Activated effector memory CD4-positive, alpha-beta T cell treated with Interleukin-2 at 50 U/mL for 16 hours (primary cell): ENCODE measurements at regions not wholly inside any gene's neighbourhood (a gene's known extent, or its start where the extent isn't known, plus 50 kb on each side); places are given as distances from the start of the nearest gene placed in this dataset.

Experiments used
- DNase-seq: peaks from one replicate; pipeline ENCODE4 v3.0.0-alpha.2; 2020

- no peak for DNase-seq
Measured at GRCh38 chr2:58967736-58968135, 726.6 kb upstream of the FANCL start.

- no peak for DNase-seq
Measured at GRCh38 chr2:58965602-58966001, 724.5 kb upstream of the FANCL start.

DNA sequence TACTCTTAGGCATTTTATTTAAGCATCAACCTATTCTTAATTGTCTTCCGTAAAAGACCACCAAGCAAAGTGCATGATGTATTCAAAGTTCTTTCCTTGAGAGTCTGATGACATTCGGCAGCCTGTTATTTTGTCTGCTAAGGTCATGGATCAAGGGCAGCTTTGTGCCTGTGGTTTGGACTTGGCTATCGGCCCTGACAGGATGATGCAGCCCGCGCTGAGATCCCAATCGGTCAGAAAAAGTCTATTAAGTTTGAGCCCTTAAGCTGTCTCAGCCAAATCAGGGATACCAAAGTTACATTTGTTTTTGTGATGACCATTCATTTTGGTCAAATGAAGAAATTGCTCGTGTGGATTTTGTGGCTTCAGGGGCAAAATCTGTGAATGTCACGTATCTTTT, 718.9 kb upstream of the FANCL start:
- DNase-seq: no peak

DNA sequence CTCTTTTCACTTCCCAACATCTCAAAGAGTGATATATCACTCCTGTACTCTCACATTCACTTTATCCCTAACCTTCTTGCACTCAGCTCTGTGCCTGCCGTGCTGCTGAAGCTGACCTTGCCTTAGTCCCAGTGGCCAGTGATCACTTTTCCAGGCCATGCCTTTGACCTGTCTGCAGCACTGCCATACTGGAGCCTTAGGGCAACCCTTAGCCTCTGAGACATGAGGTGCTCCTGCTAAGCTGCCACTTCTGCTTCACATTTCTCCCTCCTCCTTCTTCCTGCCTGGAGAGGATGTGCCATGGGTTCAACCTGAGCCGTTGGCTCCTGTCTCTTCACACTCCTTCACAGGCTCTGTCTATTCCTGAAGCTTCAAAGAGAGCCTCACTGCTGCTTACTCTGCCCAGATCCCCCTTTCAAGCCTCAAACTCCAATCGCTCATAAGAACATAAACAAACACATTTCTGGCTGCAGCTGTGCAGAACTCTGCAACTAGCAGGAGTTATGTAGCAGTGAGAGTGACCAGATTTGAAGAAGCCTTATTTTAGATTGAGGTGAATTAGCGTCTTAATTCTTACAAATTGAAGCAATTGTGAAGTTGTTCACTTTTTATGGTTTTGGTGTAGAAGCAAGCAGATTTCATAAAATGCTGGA, 716.2 kb upstream of the FANCL start:
- DNase-seq: no peak

- no peak for DNase-seq
Measured at GRCh38 chr2:58954880-58955385, 713.8 kb upstream of the FANCL start.

DNA sequence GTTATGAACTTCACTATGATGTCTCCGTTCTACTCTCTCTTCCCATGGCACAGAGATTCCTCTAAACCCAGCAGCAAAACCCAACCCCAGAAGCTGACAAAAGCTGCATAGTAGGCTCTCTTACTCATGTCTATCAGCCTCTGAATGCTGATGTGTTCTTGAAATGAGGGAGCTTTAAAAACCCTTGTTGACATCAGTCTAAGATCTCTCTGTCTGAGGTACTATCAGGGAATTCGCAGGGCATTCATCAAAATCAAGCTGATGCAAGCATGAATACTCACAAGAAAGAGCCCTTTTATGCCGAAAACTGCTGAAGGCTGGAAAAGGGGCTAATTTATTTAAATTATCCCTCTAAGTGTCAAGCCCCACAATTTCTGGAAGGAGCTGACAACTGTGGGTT, 710.6 kb upstream of the FANCL start:
- DNase-seq: no peak

- no peak for DNase-seq
Measured at GRCh38 chr2:58950795-58951462, 709.8 kb upstream of the FANCL start.

DNA sequence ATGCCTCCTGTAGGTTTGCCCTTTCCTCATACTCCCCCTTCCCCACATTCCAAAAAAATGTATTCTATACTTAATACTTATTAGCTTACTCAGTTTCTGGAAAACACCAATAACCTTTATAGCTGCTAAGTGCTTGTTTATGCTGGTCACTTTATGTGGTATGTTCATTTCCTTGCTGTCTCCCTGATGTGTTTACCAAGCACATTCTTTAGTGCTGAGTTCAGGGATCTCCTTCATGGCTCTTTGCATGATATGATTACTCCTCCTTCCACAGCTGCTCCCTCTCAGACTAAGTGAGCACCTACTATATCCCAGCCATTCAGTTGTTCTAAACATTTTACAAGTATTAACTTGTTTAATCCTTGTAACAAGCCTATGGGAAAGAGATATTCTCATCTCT, 698.3 kb upstream of the FANCL start:
- no peak for DNase-seq

DNA sequence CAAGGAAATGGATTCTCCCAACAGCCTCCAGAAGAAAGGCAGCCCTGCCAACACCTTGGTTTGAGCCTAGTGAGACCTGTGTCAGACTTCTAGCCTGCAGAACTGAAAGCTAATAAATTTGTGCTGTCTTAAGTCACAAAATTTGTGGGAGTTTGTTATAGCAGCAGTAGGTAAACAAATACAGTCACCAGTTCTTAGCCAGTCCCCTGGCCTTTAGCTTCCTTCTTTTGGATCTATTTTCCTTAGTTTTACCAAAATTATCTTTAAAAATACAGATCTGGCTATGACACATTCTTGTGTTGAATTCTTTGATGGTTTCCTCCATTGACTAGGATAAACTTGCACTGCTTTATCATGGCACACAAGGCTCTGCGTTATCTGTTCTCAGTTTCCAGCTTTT, 697.9 kb upstream of the FANCL start:
- no peak for DNase-seq

- no peak for DNase-seq
Measured at GRCh38 chr2:58932801-58933200, 691.7 kb upstream of the FANCL start.

DNA sequence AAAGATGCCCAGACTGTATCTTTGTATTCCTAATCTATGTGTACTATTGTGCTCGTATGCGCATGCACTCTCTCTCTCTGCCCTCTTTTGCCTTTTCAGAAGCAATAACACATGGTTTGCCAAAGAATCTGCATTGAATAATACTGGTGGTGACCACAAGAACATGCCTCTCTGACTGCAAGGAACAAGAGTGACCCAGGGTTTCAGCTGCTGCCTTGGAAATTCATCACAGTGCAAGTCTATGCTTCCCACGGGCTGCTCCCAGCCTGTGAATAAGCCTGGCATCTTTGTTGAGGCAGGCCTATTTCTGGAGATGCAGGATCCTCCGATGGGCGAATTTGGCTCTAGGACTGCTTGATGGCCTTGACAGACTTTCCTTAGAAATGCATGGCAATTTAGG, 689.4 kb upstream of the FANCL start:
- DNase-seq: no peak

DNA sequence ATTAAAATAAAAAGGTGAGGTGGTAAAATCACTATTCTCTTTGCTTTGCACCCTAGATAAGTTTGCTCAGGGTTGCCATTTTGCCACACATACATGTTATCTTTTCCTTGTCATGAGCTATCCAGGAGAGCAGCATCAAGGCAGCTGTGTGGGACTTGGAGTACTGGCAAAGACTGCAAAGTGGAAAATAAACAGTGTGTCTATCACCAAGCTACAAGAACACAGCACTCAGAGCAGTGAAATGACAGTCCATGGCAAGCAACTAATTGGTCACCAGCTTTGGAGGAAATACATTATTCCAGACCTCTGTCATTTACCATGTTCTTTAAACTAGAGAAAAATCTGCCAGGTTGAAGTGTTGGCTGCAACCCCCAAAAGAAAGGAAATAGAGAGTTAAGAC, 687.8 kb upstream of the FANCL start:
- DNase-seq: no peak

GRCh38 chr2:58928391-58928790, 687.3 kb upstream of the FANCL start:
- no peak for DNase-seq

DNA sequence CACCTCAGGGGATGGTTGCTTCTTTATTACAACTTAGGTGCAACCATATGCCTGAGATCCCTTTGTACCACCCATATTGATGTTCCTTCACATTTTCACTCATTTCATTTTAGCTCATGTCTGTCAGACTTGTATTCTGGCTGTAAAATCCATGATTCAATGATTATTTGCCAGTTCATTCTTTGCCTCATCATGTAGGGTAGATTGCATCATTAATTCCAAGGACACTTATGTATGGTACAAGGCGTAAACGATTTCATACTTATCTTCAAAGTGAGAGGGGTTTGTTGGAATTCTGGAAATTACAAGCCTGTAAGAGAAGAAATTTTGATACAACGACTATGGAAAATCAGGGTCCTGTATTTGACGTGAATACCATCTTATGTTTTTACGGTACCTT, 685.0 kb upstream of the FANCL start:
- no peak for DNase-seq

DNA sequence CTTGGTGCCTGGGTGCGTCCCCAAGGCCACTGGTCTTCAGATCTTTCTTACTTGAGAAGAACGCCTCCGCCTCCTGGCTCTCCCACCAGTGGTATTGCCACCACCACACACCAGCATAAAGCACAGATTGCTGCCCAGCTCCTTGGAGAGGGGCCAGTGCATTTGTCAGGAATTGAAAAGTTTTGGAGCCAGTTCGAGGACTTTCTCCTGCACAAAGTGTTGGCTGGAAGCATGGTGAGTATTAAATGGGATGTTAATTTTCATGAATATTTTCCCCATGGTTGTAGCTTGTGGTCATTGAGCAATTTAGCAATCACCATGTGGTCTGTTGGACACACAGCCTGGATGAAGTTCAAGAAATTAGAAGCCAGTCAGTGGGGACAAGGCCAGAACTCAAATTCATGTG, 684.6 kb upstream of the FANCL start:
- no peak for DNase-seq

DNA sequence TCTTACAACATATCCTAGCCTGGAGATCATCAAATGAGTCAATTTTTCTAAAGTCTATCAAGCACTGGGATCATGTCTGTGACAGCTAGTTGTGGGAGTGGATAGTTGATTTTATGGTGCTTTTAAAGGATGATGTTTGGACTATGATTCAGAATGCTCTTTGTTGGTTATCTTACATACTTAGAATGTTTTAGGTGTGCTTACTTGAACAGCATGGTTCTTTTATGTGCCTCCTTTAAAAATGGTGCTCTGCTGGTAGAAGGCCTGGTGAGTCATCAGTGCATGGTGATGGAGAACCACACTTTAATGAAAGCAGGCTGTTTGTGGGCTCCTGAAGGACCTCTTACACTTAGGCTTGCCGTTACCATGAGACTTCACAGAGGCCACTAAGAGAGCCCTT, 682.7 kb upstream of the FANCL start:
- DNase-seq: no peak

DNA sequence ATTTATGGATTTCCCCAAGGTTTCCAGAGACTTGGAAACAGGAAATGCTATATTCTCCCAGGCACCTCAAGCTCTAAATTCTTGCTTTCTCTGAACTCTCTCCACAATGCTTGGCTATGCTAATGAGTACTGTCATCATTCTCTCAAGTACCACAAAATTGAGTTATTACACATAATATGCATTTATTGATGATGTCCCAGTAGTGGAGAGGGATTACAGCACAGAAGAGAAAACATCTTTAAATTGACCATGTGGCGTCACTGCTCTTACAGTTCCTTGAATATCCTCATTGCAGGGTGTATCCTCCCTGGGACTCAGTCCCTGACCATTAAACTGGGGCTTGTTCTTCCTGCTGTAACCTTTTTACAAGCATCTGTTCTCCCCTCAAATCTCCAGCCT, 681.1 kb upstream of the FANCL start:
- DNase-seq: no peak

GRCh38 chr2:58921676-58922075, 680.6 kb upstream of the FANCL start:
- DNase-seq: no peak

DNA sequence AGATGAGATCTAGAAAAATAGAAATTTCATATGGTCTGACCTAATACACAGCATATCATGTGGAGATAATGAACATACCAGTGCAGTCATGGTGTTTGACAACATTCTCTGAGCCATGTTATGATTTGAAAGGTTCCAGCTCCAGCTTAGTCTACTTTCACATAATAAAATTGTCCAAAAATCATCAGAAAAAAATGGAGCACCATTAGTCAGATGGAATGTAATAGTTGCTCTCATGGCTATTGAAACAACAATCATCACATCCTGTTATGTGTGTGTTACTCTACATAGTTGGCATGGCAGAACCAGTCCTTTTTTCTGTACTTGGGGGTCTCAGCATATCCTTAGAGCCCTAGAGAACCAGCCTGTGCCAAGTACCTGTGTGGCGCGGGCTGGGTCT, 678.9 kb upstream of the FANCL start:
- DNase-seq: no peak

DNA sequence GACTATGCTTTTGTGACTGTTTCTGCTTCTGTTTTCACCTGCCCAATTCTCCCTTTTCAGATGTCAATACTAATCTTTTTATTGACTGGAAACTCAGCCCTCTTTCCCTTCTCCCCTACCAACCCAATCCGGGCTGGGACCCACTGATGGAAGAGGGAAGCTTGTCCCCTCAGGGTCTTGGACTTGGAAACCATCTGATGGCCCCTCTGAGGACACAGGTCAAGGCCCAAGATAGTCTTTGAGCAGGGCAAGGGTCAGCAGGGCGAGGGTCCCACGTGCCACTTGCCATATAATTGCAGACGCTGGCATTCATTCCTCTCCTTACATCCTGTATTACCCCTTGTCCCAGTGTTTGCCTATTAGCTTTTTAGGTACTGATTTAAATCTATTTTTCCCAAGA, 678.2 kb upstream of the FANCL start:
- DNase-seq: no peak

DNA sequence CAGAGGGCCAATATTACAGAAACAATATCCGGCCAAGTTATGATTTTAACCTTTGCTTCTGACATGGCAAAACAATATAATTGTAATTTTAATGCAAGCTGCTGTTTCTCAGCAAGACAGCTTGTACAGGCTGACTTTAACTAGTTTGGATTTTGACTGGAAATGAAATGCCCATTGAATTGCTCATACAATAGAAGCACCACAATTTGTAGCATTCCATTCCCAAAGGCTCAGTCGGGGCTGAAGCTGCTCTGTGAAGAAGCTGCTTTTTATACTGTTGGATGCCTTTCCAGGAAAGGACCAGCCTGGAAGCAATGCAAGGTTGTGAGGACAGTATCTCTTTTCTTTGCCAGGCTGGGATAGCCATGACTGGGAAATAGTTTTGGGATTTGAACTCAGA, 677.0 kb upstream of the FANCL start:
- DNase-seq: no peak

GRCh38 chr2:58917596-58917995, 676.5 kb upstream of the FANCL start:
- DNase-seq: no peak

DNA sequence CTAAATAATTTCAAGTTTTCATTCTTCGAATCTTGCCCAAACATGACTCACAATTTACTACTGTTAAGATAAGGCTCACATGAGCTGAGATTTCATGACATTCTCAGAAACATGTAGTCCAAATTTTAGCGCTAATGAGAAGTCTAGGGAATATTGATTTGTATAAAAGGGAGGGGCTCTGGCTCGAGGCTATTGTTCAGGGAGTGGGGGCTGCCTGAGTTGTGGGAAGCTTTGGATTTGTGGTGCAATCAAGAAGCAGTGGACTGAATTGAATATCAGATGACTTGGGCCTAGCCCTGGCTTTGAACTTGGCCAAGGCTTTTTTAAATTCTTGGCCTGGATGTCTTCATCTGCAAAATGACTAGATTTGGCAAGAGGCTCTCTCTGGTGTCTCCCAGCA, 674.9 kb upstream of the FANCL start:
- no peak for DNase-seq

DNA sequence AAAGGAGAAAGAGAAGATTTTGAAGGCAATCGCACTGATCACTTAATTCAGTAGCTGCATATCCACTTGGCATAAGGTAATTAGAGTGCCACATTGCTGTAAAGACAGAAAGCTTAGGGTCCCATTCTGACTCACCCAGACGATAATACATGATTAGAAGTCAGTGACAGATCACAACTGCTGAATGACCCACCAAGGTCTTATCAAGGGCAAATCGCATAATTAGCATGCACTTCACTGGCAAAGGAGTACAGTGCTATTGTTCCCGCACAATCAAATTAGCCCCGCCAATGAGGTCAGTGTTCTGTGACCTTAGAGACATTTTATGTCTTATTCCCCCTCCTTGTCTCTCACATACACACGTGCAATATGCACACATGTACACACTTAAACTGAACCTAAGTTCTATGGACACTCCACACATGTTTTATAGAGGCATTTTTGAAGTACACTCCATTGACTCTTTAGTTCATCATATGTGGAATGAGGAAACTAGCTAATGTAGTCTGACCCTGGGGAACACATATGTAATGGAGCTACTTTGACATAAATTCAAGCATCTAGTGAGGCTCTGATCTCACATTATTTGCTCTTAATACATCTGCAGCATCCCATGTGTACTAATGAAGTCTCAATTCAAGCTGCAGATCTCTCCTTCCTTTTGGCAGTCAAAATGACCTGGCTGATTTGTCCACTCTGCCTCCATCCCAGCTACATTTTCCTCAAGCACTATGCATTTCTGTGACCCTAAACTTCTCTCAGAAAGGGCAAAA, 673.8 kb upstream of the FANCL start:
- DNase-seq: no peak
